ENCODE measurements at regions not wholly inside any gene's neighbourhood (a gene's known extent, or its start where the extent isn't known, plus 50 kb on each side); places are given as distances from the start of the nearest gene placed in this dataset.

DNA sequence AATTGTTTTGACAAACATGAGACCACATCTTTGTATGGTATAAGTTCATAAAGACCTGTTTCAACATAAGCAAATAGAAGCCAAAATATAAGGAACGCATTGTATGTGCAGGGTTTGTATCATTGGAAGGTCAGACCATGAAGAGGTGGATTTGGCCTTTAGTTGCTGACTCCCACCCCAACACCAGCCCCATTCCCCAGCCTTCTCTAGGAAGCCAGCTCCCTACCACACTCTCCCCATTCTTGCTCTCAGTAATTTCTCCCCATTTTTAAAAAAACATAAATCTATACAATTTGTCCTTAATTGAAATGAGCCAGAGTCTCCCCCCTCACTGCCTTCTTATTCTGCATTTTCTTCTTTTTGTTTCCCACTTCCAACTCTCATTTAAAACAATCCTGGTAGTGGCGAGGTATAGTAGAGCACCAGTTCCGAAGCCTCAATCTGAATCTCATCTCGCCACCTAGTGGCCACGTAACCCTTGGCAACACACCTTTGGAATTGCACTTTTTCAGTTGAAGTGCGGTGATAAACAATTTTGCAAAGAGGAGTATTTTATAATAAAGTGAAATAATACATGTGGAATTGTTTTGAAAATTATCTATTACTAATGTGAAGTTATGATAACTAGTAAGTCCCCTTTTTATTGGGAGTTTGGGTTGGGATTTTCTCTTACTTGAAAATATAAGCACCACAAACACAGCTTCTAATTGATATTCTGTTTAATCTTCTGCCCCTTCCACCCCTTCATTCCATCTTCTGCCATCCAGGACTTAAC, 126.6 kb downstream of the ASB9 start:
- TF ChIP-seq, protein P1, sequence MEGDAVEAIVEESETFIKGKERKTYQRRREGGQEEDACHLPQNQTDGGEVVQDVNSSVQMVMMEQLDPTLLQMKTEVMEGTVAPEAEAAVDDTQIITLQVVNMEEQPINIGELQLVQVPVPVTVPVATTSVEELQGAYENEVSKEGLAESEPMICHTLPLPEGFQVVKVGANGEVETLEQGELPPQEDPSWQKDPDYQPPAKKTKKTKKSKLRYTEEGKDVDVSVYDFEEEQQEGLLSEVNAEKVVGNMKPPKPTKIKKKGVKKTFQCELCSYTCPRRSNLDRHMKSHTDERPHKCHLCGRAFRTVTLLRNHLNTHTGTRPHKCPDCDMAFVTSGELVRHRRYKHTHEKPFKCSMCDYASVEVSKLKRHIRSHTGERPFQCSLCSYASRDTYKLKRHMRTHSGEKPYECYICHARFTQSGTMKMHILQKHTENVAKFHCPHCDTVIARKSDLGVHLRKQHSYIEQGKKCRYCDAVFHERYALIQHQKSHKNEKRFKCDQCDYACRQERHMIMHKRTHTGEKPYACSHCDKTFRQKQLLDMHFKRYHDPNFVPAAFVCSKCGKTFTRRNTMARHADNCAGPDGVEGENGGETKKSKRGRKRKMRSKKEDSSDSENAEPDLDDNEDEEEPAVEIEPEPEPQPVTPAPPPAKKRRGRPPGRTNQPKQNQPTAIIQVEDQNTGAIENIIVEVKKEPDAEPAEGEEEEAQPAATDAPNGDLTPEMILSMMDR (CRISPR knock-in tag; IDR thresholded peaks at IDR 0.05): peak; percentile 66
- TF ChIP-seq IRF2 (CRISPR knock-in tag; IDR thresholded peaks at IDR 0.05): no peak
- no peak for TF ChIP-seq CREM (IDR thresholded peaks at IDR 0.05)
- no peak for TF ChIP-seq CREM (CRISPR knock-in tag; IDR thresholded peaks at IDR 0.05)
- TF ChIP-seq, protein P2, sequence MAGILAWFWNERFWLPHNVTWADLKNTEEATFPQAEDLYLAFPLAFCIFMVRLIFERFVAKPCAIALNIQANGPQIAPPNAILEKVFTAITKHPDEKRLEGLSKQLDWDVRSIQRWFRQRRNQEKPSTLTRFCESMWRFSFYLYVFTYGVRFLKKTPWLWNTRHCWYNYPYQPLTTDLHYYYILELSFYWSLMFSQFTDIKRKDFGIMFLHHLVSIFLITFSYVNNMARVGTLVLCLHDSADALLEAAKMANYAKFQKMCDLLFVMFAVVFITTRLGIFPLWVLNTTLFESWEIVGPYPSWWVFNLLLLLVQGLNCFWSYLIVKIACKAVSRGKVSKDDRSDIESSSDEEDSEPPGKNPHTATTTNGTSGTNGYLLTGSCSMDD (CRISPR knock-in tag; IDR thresholded peaks at IDR 0.05): no peak
- TF ChIP-seq, protein P3, sequence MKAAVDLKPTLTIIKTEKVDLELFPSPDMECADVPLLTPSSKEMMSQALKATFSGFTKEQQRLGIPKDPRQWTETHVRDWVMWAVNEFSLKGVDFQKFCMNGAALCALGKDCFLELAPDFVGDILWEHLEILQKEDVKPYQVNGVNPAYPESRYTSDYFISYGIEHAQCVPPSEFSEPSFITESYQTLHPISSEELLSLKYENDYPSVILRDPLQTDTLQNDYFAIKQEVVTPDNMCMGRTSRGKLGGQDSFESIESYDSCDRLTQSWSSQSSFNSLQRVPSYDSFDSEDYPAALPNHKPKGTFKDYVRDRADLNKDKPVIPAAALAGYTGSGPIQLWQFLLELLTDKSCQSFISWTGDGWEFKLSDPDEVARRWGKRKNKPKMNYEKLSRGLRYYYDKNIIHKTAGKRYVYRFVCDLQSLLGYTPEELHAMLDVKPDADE (CRISPR knock-in tag; IDR thresholded peaks at IDR 0.05): no peak
- TF ChIP-seq, protein P4, sequence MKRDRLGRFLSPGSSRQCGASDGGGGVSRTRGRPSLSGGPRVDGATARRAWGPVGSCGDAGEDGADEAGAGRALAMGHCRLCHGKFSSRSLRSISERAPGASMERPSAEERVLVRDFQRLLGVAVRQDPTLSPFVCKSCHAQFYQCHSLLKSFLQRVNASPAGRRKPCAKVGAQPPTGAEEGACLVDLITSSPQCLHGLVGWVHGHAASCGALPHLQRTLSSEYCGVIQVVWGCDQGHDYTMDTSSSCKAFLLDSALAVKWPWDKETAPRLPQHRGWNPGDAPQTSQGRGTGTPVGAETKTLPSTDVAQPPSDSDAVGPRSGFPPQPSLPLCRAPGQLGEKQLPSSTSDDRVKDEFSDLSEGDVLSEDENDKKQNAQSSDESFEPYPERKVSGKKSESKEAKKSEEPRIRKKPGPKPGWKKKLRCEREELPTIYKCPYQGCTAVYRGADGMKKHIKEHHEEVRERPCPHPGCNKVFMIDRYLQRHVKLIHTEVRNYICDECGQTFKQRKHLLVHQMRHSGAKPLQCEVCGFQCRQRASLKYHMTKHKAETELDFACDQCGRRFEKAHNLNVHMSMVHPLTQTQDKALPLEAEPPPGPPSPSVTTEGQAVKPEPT (CRISPR knock-in tag; IDR thresholded peaks at IDR 0.05; ENCODE audit: low read depth): no peak
- TF ChIP-seq TBL1XR1 (IDR thresholded peaks at IDR 0.05; ENCODE audit: borderline replicate concordance, low read length, partially characterized antibody): no peak
- TF ChIP-seq YY1 (IDR thresholded peaks at IDR 0.05; ENCODE audit: insufficient read depth, insufficient replicate concordance, low read depth, low read length): no peak
- TF ChIP-seq PHF8 (CRISPR knock-in tag; IDR thresholded peaks at IDR 0.05): no peak
- no peak for TF ChIP-seq POLR2A (IDR thresholded peaks at IDR 0.05; ENCODE audit: insufficient read depth in 1 of 2, low read depth in 2 of 2, low read length in 2 of 2)
- TF ChIP-seq, protein P5, sequence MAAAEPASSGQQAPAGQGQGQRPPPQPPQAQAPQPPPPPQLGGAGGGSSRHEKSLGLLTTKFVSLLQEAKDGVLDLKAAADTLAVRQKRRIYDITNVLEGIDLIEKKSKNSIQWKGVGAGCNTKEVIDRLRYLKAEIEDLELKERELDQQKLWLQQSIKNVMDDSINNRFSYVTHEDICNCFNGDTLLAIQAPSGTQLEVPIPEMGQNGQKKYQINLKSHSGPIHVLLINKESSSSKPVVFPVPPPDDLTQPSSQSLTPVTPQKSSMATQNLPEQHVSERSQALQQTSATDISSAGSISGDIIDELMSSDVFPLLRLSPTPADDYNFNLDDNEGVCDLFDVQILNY (CRISPR knock-in tag; conservative IDR thresholded peaks at IDR 0.05): no peak

Data from HepG2 (cell line).